Nephron (organoid): ENCODE measurements at regions not wholly inside any gene's neighbourhood (a gene's known extent, or its start where the extent isn't known, plus 50 kb on each side); places are given as distances from the start of the nearest gene placed in this dataset.

Source experiments
- H3K27ac Mint-ChIP-seq, 3 experiments: 2 replicates each; pipeline ENCODE4 v1.8.0; 2020; ENCODE audit warnings: mixed read lengths in 3 of 3, mild to moderate bottlenecking in 2 of 3, moderate library complexity in 1 of 3
- H3K27me3 Mint-ChIP-seq: 2 replicates; pipeline ENCODE4 v1.8.0; 2021; ENCODE audit warnings: low read depth, mild to moderate bottlenecking, moderate library complexity, mixed read lengths
- H3K36me3 Mint-ChIP-seq: 2 replicates; pipeline ENCODE4 v1.8.0; 2020; ENCODE audit warnings: low read depth, mixed read lengths
- H3K4me1 Mint-ChIP-seq: 2 replicates; pipeline ENCODE4 v1.8.0; 2020; ENCODE audit warnings: mixed read lengths
- H3K4me3 Mint-ChIP-seq, 3 experiments: 2 replicates each; pipeline ENCODE4 v1.8.0; 2020; ENCODE audit warnings: mild to moderate bottlenecking in 3 of 3, mixed read lengths in 3 of 3, moderate library complexity in 2 of 3
- H3K9me3 Mint-ChIP-seq: 2 replicates; pipeline ENCODE4 v1.8.0; 2020; ENCODE audit warnings: mixed read lengths
- CTCF ChIP-seq, 3 experiments: fragments of 200-600 bp; sonication (generic); IDR thresholded peaks; one replicate each; pipeline ENCODE4 v1.5.0; 2021; ENCODE audit warnings: antibody characterized with exemption in 3 of 3; ENCODE audit not compliant: unreplicated experiment in 3 of 3

- no peak for TF ChIP-seq CTCF (IDR thresholded peaks at IDR 0.05; ENCODE audit: unreplicated experiment in 3 of 3)
- peaks cover 5% of the 10 kb centered on the region for H3K9me3 Mint-ChIP-seq
- no peaks in the 10 kb centered on the region for H3K27me3 Mint-ChIP-seq
- H3K4me3 Mint-ChIP-seq, result no peak overlapping the region
- no peaks in the 10 kb centered on the region for H3K36me3 Mint-ChIP-seq
- H3K4me1 Mint-ChIP-seq, result no peaks in the 10 kb centered on the region
- no peak overlapping the region for H3K27ac Mint-ChIP-seq
These were observed 248.5 kb downstream of the THBS2 start for GRCh38 chr6:169005166-169005565.

GRCh38 chr6:169000022-169000421 lies 253.6 kb downstream of the THBS2 start:
- peaks cover 5% of the 10 kb centered on the region for H3K27me3 Mint-ChIP-seq
- H3K36me3 Mint-ChIP-seq, result no peaks in the 10 kb centered on the region
- H3K4me1 Mint-ChIP-seq, result no peaks in the 10 kb centered on the region
- H3K9me3 Mint-ChIP-seq, result peaks cover 5% of the 10 kb centered on the region
- no peak for TF ChIP-seq CTCF (IDR thresholded peaks at IDR 0.05; ENCODE audit: unreplicated experiment in 3 of 3)
- no peak overlapping the region for H3K4me3 Mint-ChIP-seq
- H3K27ac Mint-ChIP-seq, result no peak overlapping the region

DNA sequence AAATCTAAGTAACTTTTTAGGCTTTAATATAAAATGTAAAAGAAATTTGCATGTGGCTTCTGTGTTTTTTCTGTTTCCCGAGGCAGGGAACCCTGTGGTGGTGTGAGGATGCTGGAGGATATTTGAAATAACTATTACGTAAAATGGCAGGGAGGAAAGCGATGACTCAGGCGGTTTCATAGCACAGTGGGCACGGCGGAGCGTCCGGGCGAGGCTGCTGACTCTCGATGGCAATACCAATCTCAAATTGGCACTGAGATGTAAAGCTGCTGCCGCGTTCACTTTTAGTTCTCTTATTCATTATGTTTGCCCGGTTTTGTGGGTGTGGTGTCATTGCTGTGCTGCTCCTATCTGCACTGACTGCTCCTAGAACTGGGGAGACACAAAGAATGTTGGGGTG lies 254.3 kb downstream of the THBS2 start:
- Mint-ChIP-seq H3K4me1 (no peaks in the 10 kb centered on the region), H3K27ac (no peak overlapping the region), H3K4me3 (no peak overlapping the region), H3K9me3 (peaks cover 4% of the 10 kb centered on the region), H3K27me3 (peaks cover 5% of the 10 kb centered on the region), H3K36me3 (no peaks in the 10 kb centered on the region)
- no peak for TF ChIP-seq CTCF (IDR thresholded peaks at IDR 0.05; ENCODE audit: unreplicated experiment in 3 of 3)

GRCh38 chr6:168996356-168996625 lies 257.4 kb downstream of the THBS2 start:
- peaks cover 5% of the 10 kb centered on the region for H3K27me3 Mint-ChIP-seq
- TF ChIP-seq CTCF (IDR thresholded peaks at IDR 0.05; ENCODE audit: unreplicated experiment in 3 of 3), result no peak
- peak overlapping the region in 1 of 3 experiments; percentile 20 for H3K27ac Mint-ChIP-seq
- H3K4me3 Mint-ChIP-seq, result no peak overlapping the region
- H3K9me3 Mint-ChIP-seq, result no peaks in the 10 kb centered on the region
- no peaks in the 10 kb centered on the region for H3K36me3 Mint-ChIP-seq
- peaks cover 9% of the 10 kb centered on the region for H3K4me1 Mint-ChIP-seq

DNA sequence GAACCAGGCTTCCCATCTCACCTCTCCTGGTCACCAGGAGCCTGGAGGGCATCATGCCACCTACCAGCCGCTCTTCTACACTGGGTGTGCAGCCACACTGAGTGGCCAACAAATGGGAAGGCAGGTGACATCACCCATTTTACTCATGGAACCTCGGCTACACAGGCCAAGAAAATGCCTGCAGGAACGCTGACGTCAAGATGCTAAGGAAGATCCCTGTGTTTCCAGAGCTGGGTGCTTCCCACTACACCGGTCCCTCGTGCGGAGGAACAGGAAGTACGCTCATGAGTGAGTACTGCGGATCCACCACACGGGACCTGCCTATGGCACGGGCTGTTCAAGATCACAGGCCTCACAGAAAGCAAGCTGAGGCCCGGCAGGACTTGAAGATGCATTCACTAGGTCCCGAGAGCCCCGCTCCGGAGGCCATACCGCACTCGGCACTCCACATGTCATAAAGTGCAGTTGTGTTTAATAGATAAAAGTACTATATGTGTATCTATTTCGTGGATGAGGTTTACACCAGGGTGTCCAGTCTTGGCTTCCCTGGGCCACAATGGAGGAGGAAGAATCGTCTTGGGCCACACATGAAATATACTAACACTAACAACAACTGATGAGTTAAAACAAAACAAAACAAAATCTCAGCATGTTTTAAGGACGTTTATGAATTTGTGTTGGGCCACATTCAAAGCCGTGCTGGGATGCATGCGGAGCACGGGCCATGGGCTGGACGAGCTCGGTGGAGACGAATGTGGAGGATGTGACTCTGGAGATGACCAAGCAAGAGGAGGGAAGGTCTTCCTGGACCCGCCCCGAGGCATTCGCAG lies 257.9 kb downstream of the THBS2 start:
- H3K27me3 Mint-ChIP-seq, result peaks cover 5% of the 10 kb centered on the region
- H3K27ac Mint-ChIP-seq, result peak overlapping the region in 2 of 3 experiments; percentile 8 to 20
- TF ChIP-seq CTCF (IDR thresholded peaks at IDR 0.05; ENCODE audit: unreplicated experiment in 3 of 3), result no peak
- no peaks in the 10 kb centered on the region for H3K36me3 Mint-ChIP-seq
- H3K4me3 Mint-ChIP-seq, result no peak overlapping the region
- peaks cover 9% of the 10 kb centered on the region for H3K4me1 Mint-ChIP-seq
- H3K9me3 Mint-ChIP-seq, result no peaks in the 10 kb centered on the region

- no peak for TF ChIP-seq CTCF (IDR thresholded peaks at IDR 0.05; ENCODE audit: unreplicated experiment in 3 of 3)
- H3K27me3 Mint-ChIP-seq, result peaks cover 5% of the 10 kb centered on the region
- no peak overlapping the region for H3K4me3 Mint-ChIP-seq
- no peak overlapping the region for H3K27ac Mint-ChIP-seq
- peaks cover 13% of the 10 kb centered on the region for H3K4me1 Mint-ChIP-seq
- H3K9me3 Mint-ChIP-seq, result no peaks in the 10 kb centered on the region
- H3K36me3 Mint-ChIP-seq, result no peaks in the 10 kb centered on the region
These were observed 258.7 kb downstream of the THBS2 start for GRCh38 chr6:168994956-168995355.
